HCT116 (cell line): ENCODE measurements at regions not wholly inside any gene's neighbourhood (a gene's known extent, or its start where the extent isn't known, plus 50 kb on each side); places are given as distances from the start of the nearest gene placed in this dataset.

ENCODE experiments used
- CEBPB ChIP-seq: IDR thresholded peaks from 2 replicates; pipeline ENCODE4 v1.6.1; 2012; ENCODE audit warnings: low read depth
- EZH2 ChIP-seq: fragments of 200-600 bp; sonication (generic); IDR thresholded peaks from 2 replicates; pipeline ENCODE4 v1.6.1; 2017; ENCODE audit warnings: antibody characterized with exemption, mixed run types
- EZH2phosphoT487 ChIP-seq: fragments of 200-600 bp; IDR thresholded peaks from 2 replicates; pipeline ENCODE4 v1.6.1; 2018; ENCODE audit warnings: antibody characterized with exemption, borderline replicate concordance
- POLR2A ChIP-seq: IDR thresholded peaks from 2 replicates; pipeline ENCODE4 v1.7.0; 2011; ENCODE audit warnings: borderline replicate concordance; ENCODE audit not compliant: insufficient read depth, insufficient read length; ENCODE audit errors: extremely low read depth
- POLR2AphosphoS5 ChIP-seq: IDR thresholded peaks from 2 replicates; pipeline ENCODE4 v1.6.1; 2011; ENCODE audit warnings: mild to moderate bottlenecking, low read depth, low read length, moderate library complexity
- RAD21 ChIP-seq: IDR thresholded peaks from 2 replicates; pipeline ENCODE4 v1.6.1; 2012; ENCODE audit warnings: low read depth, mild to moderate bottlenecking
- SRF ChIP-seq: IDR thresholded peaks from 2 replicates; pipeline ENCODE4 v1.6.1; 2012; ENCODE audit warnings: low read depth
- YY1 ChIP-seq: IDR thresholded peaks from 2 replicates; pipeline ENCODE4 v1.6.1; 2011; ENCODE audit warnings: low read length, low read depth, moderate library complexity, mild to moderate bottlenecking; ENCODE audit not compliant: insufficient replicate concordance; ENCODE audit errors: extremely low read depth
- TF ChIP-seq, protein P1 (sequence below), 3 experiments: fragments of 200-600 bp in 1 of 3; sonication (generic) in 1 of 3; IDR thresholded peaks in 2 of 3; conservative IDR thresholded peaks in 1 of 3; 2 replicates each; pipeline ENCODE4 v1.5.1; 2012 to 2017; ENCODE audit warnings: low read depth in 2 of 3, low read length in 2 of 3, antibody characterized with exemption in 1 of 3, borderline replicate concordance in 1 of 3, control low read depth in 1 of 3, mild to moderate bottlenecking in 1 of 3, mixed read lengths in 1 of 3, mixed run types in 1 of 3, moderate library complexity in 1 of 3; ENCODE audit not compliant: insufficient read depth in 1 of 3
- TF ChIP-seq, protein P2 (sequence below): IDR thresholded peaks from 2 replicates; pipeline ENCODE4 v1.6.1; 2012
- TF ChIP-seq, protein P3 (sequence below): IDR thresholded peaks from 2 replicates; pipeline ENCODE4 v1.6.1; 2012; ENCODE audit warnings: low read depth

DNA sequence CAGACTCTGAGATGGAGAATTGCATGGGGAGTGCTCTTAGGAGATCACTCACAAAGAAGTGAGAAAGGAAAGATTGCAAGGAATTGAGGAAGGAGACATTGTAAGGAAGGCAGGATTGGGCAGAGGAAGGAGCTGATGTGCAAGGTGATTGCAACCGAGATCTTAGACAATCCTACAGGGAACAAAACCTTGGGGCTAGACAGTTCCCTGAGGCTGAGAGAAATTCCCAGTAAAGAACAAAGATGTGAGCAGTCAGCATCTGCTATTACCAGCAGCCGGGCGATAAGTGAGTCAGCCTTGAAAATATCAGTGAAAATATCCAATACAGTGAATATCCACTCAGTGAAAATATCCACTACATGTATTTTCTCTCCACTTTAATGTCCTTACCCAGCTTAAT is 143.6 kb upstream of the TBC1D5 start:
- TF ChIP-seq, protein P1, sequence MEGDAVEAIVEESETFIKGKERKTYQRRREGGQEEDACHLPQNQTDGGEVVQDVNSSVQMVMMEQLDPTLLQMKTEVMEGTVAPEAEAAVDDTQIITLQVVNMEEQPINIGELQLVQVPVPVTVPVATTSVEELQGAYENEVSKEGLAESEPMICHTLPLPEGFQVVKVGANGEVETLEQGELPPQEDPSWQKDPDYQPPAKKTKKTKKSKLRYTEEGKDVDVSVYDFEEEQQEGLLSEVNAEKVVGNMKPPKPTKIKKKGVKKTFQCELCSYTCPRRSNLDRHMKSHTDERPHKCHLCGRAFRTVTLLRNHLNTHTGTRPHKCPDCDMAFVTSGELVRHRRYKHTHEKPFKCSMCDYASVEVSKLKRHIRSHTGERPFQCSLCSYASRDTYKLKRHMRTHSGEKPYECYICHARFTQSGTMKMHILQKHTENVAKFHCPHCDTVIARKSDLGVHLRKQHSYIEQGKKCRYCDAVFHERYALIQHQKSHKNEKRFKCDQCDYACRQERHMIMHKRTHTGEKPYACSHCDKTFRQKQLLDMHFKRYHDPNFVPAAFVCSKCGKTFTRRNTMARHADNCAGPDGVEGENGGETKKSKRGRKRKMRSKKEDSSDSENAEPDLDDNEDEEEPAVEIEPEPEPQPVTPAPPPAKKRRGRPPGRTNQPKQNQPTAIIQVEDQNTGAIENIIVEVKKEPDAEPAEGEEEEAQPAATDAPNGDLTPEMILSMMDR (IDR thresholded peaks at IDR 0.05 in 2 of 3, conservative IDR thresholded peaks at IDR 0.05 in 1 of 3; ENCODE audit: borderline replicate concordance in 1 of 3, insufficient read depth in 1 of 3, low read depth in 2 of 3, low read length in 2 of 3) = no peak
- TF ChIP-seq, protein P2, sequence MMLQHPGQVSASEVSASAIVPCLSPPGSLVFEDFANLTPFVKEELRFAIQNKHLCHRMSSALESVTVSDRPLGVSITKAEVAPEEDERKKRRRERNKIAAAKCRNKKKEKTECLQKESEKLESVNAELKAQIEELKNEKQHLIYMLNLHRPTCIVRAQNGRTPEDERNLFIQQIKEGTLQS = no peak
- TF ChIP-seq CEBPB = no peak
- TF ChIP-seq, protein P3, sequence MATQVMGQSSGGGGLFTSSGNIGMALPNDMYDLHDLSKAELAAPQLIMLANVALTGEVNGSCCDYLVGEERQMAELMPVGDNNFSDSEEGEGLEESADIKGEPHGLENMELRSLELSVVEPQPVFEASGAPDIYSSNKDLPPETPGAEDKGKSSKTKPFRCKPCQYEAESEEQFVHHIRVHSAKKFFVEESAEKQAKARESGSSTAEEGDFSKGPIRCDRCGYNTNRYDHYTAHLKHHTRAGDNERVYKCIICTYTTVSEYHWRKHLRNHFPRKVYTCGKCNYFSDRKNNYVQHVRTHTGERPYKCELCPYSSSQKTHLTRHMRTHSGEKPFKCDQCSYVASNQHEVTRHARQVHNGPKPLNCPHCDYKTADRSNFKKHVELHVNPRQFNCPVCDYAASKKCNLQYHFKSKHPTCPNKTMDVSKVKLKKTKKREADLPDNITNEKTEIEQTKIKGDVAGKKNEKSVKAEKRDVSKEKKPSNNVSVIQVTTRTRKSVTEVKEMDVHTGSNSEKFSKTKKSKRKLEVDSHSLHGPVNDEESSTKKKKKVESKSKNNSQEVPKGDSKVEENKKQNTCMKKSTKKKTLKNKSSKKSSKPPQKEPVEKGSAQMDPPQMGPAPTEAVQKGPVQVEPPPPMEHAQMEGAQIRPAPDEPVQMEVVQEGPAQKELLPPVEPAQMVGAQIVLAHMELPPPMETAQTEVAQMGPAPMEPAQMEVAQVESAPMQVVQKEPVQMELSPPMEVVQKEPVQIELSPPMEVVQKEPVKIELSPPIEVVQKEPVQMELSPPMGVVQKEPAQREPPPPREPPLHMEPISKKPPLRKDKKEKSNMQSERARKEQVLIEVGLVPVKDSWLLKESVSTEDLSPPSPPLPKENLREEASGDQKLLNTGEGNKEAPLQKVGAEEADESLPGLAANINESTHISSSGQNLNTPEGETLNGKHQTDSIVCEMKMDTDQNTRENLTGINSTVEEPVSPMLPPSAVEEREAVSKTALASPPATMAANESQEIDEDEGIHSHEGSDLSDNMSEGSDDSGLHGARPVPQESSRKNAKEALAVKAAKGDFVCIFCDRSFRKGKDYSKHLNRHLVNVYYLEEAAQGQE = no peak
- no peak for TF ChIP-seq POLR2A
- no peak for TF ChIP-seq EZH2
- TF ChIP-seq SRF = no peak
- no peak for TF ChIP-seq YY1
- no peak for TF ChIP-seq POLR2AphosphoS5
- TF ChIP-seq EZH2phosphoT487 = no peak
- TF ChIP-seq RAD21 = no peak
